H9 (cell line): ENCODE measurements at regions not wholly inside any gene's neighbourhood (a gene's known extent, or its start where the extent isn't known, plus 50 kb on each side); places are given as distances from the start of the nearest gene placed in this dataset.

Experiments
- DNase-seq: peaks from one replicate; pipeline ENCODE4 v3.0.0-alpha.2; 2017
- H2AFZ ChIP-seq: one replicate; pipeline ENCODE4 v1.6.1; 2013; ENCODE audit warnings: mild to moderate bottlenecking, low read length, control low read depth, moderate library complexity
- H2AK5ac ChIP-seq: 2 replicates; pipeline ENCODE4 v1.6.1; 2013; ENCODE audit warnings: low read length, control low read depth, mixed read lengths; ENCODE audit not compliant: insufficient read length
- H2BK120ac ChIP-seq: one replicate; pipeline ENCODE4 v1.6.1; 2013; ENCODE audit warnings: low read depth, mild to moderate bottlenecking, low read length, control low read depth, inconsistent platforms; ENCODE audit not compliant: poor library complexity, severe bottlenecking
- H2BK12ac ChIP-seq: 2 replicates; pipeline ENCODE4 v1.6.1; 2013; ENCODE audit warnings: low read length, control low read depth, mixed read lengths, low read depth; ENCODE audit not compliant: insufficient read length
- H2BK15ac ChIP-seq: 2 replicates; pipeline ENCODE4 v1.6.1; 2013; ENCODE audit warnings: low read depth, low read length, control low read depth
- H2BK20ac ChIP-seq: one replicate; pipeline ENCODE4 v1.6.1; 2013; ENCODE audit warnings: low read depth, mild to moderate bottlenecking, low read length, control low read depth, inconsistent platforms; ENCODE audit not compliant: poor library complexity, severe bottlenecking
- H2BK5ac ChIP-seq: 2 replicates; pipeline ENCODE4 v1.6.1; 2013; ENCODE audit warnings: low read length, control low read depth, mixed read lengths; ENCODE audit not compliant: insufficient read length
- H3K14ac ChIP-seq: 2 replicates; pipeline ENCODE4 v1.6.1; 2013; ENCODE audit warnings: low read length, control low read depth; ENCODE audit not compliant: insufficient read depth
- H3K18ac ChIP-seq: 2 replicates; pipeline ENCODE4 v1.6.1; 2013; ENCODE audit warnings: low read depth, mild to moderate bottlenecking, mixed read lengths, low read length, control low read depth; ENCODE audit not compliant: insufficient read length
- H3K23ac ChIP-seq: 2 replicates; pipeline ENCODE4 v1.6.1; 2013; ENCODE audit warnings: low read length, control low read depth, mixed read lengths, low read depth; ENCODE audit not compliant: insufficient read length
- H3K23me2 ChIP-seq: 2 replicates; pipeline ENCODE4 v1.6.1; 2013; ENCODE audit warnings: low read depth, mild to moderate bottlenecking, mixed read lengths, low read length, control low read depth; ENCODE audit not compliant: insufficient read length, poor library complexity, severe bottlenecking
- H3K27ac ChIP-seq: 2 replicates; pipeline ENCODE4 v1.5.1; 2013; ENCODE audit warnings: low read length, control low read depth, mixed read lengths, low read depth; ENCODE audit not compliant: insufficient read length
- H3K27me3 ChIP-seq: 2 replicates; pipeline ENCODE4 v1.6.1; 2013; ENCODE audit warnings: low read length, control low read depth, inconsistent platforms; ENCODE audit not compliant: insufficient read depth
- H3K4ac ChIP-seq: 2 replicates; pipeline ENCODE4 v1.6.1; 2013; ENCODE audit warnings: low read depth, mild to moderate bottlenecking, control low read depth, inconsistent platforms, low read length, moderate library complexity
- H3K4me1 ChIP-seq: 2 replicates; pipeline ENCODE4 v1.6.1; 2013; ENCODE audit warnings: low read length, control low read depth, inconsistent platforms; ENCODE audit not compliant: insufficient read depth
- H3K4me2 ChIP-seq: 2 replicates; pipeline ENCODE4 v1.6.1; 2013; ENCODE audit warnings: low read length, control low read depth, mixed read lengths; ENCODE audit not compliant: insufficient read length, insufficient read depth
- H3K56ac ChIP-seq: 2 replicates; pipeline ENCODE4 v1.6.1; 2013; ENCODE audit warnings: low read depth, mild to moderate bottlenecking, mixed read lengths, low read length, control low read depth; ENCODE audit not compliant: insufficient read length
- H3K79me1 ChIP-seq: 2 replicates; pipeline ENCODE4 v1.6.1; 2013; ENCODE audit warnings: low read depth, mild to moderate bottlenecking, moderate library complexity, low read length, control low read depth, inconsistent platforms; ENCODE audit not compliant: insufficient read depth, poor library complexity, severe bottlenecking
- H3K79me2 ChIP-seq: 2 replicates; pipeline ENCODE4 v1.6.1; 2013; ENCODE audit warnings: low read length, control low read depth, inconsistent platforms; ENCODE audit not compliant: insufficient read depth
- H3K9ac ChIP-seq: 2 replicates; pipeline ENCODE4 v1.6.1; 2013; ENCODE audit warnings: low read length, control low read depth, mixed read lengths; ENCODE audit not compliant: insufficient read length; ENCODE audit errors: extremely low read depth
- H3K9me3 ChIP-seq: one replicate; pipeline ENCODE4 v1.6.1; 2013; ENCODE audit warnings: low read depth, low read length, inconsistent platforms; ENCODE audit not compliant: control insufficient read depth
- H3T11ph ChIP-seq: one replicate; pipeline ENCODE4 v1.6.1; 2013; ENCODE audit warnings: mild to moderate bottlenecking, low read length, control low read depth, inconsistent platforms
- H4K20me1 ChIP-seq: one replicate; pipeline ENCODE4 v1.6.1; 2013; ENCODE audit not compliant: control insufficient read depth, insufficient read length, insufficient read depth
- H4K5ac ChIP-seq: 2 replicates; pipeline ENCODE4 v1.6.1; 2013; ENCODE audit warnings: low read depth, mild to moderate bottlenecking, mixed read lengths, low read length, control low read depth; ENCODE audit not compliant: insufficient read length
- H4K8ac ChIP-seq: replicated peaks from 2 replicates; pipeline ENCODE4 v1.6.1; 2013; ENCODE audit warnings: low read length, control low read depth, mixed read lengths, low read depth; ENCODE audit not compliant: insufficient read length
- H4K91ac ChIP-seq: 2 replicates; pipeline ENCODE4 v1.6.1; 2013; ENCODE audit warnings: low read depth, mild to moderate bottlenecking, moderate library complexity, mixed read lengths, low read length, control low read depth; ENCODE audit not compliant: insufficient read length
- H3K27ac Mint-ChIP-seq, 3 experiments: 2 replicates in 2 of 3; 3 replicates in 1 of 3; pipeline ENCODE4 v1.8.0; 2020 to 2021; ENCODE audit warnings: mixed read lengths in 3 of 3, mild to moderate bottlenecking in 1 of 3, moderate library complexity in 1 of 3
- H3K27me3 Mint-ChIP-seq: 2 replicates; pipeline ENCODE4 v1.8.0; 2021; ENCODE audit warnings: low read depth, mild to moderate bottlenecking, moderate library complexity, mixed read lengths
- H3K36me3 Mint-ChIP-seq, 3 experiments: 2 replicates in 2 of 3; 3 replicates in 1 of 3; pipeline ENCODE4 v1.8.0; 2020 to 2021; ENCODE audit warnings: low read depth in 3 of 3, mixed read lengths in 3 of 3; ENCODE audit not compliant: insufficient read depth in 1 of 3
- H3K4me1 Mint-ChIP-seq, 2 experiments: 2 replicates each; pipeline ENCODE4 v1.8.0; 2020; ENCODE audit warnings: mixed read lengths in 2 of 2
- H3K4me3 Mint-ChIP-seq, 2 experiments: 2 replicates in 1 of 2; 3 replicates in 1 of 2; pipeline ENCODE4 v1.8.0; 2020 to 2021; ENCODE audit warnings: mild to moderate bottlenecking in 2 of 2, mixed read lengths in 2 of 2, moderate library complexity in 1 of 2
- H3K9me3 Mint-ChIP-seq, 2 experiments: 2 replicates in 1 of 2; 3 replicates in 1 of 2; pipeline ENCODE4 v1.8.0; 2020; ENCODE audit warnings: mild to moderate bottlenecking in 2 of 2, mixed read lengths in 2 of 2, moderate library complexity in 1 of 2
- WGBS: extraction: QIAGEN DNeasy Blood & Tissue Kit; methylation state at CpG from one replicate; pipeline ENCODE4 v1.1.7; 2013; ENCODE audit warnings: missing lambda C conversion rate, low lambda C conversion rate, mixed read lengths; ENCODE audit not compliant: insufficient read length; ENCODE audit errors: extremely low coverage; 5-methylcytosine and 5-hydroxymethylcytosine counted together
- TF ChIP-seq, protein P1 (sequence below): fragments of 200-600 bp; sonication (generic); conservative IDR thresholded peaks from 3 replicates; pipeline ENCODE4 v1.8.0; 2021; ENCODE audit warnings: antibody characterized with exemption, mild to moderate bottlenecking

DNA sequence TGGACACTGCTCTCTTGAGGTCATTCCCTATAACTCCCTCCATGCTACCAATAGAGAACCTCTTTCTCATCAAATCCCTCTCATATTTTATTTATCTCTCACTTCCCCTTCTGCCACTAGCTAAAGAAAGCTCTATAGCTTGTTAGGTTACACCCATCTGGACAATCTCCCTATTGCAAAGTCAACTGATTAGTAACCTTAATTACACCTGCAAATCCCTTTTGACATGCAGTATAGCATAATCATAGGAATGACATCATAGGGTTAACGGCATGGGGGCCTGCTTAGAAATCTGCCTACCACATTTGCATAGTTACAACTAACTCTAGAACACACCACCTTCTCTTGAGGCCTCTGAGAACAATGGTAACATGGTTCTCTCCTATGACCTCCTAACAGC lies 181.2 kb downstream of the EMP1 start:
- H3T11ph ChIP-seq = no peak overlapping the region
- no peak overlapping the region for H4K8ac ChIP-seq
- Mint-ChIP-seq H3K9me3 (peaks cover 9 to 10% of the 10 kb centered on the region in 2 experiments; a peak in 4 of 5 replicates), H3K4me1 (peaks cover 9 to 14% of the 10 kb centered on the region in 2 experiments), H3K36me3 (peaks cover 0 to 13% (median 2%) of the 10 kb centered on the region in 3 experiments; a peak in 3 of 7 replicates), H3K27me3 (peaks cover 4% of the 10 kb centered on the region), H3K4me3 (no peak overlapping the region), H3K27ac (no peak overlapping the region)
- H3K4me1 ChIP-seq = no peaks in the 10 kb centered on the region; the same call in 1 of the 2 replicates
- H3K79me1 ChIP-seq = no peaks in the 10 kb centered on the region
- no peaks in the 10 kb centered on the region for H4K20me1 ChIP-seq
- H3K18ac ChIP-seq = no peak overlapping the region
- H3K4ac ChIP-seq = no peak overlapping the region
- DNase-seq = no peak
- H3K23me2 ChIP-seq = no peaks in the 10 kb centered on the region
- H2BK20ac ChIP-seq = no peak overlapping the region
- H2AK5ac ChIP-seq = no peak overlapping the region
- H2BK12ac ChIP-seq = no peak overlapping the region
- no peak overlapping the region for H3K27ac ChIP-seq
- H2AFZ ChIP-seq = no peak overlapping the region
- no CpG with 5 or more reads among the region's 1 CpG for WGBS
- H2BK120ac ChIP-seq = no peak overlapping the region
- H2BK5ac ChIP-seq = no peak overlapping the region
- TF ChIP-seq, protein P1, sequence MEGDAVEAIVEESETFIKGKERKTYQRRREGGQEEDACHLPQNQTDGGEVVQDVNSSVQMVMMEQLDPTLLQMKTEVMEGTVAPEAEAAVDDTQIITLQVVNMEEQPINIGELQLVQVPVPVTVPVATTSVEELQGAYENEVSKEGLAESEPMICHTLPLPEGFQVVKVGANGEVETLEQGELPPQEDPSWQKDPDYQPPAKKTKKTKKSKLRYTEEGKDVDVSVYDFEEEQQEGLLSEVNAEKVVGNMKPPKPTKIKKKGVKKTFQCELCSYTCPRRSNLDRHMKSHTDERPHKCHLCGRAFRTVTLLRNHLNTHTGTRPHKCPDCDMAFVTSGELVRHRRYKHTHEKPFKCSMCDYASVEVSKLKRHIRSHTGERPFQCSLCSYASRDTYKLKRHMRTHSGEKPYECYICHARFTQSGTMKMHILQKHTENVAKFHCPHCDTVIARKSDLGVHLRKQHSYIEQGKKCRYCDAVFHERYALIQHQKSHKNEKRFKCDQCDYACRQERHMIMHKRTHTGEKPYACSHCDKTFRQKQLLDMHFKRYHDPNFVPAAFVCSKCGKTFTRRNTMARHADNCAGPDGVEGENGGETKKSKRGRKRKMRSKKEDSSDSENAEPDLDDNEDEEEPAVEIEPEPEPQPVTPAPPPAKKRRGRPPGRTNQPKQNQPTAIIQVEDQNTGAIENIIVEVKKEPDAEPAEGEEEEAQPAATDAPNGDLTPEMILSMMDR = no peak
- H4K91ac ChIP-seq = no peak overlapping the region
- H3K27me3 ChIP-seq = no peaks in the 10 kb centered on the region
- H3K23ac ChIP-seq = no peak overlapping the region
- no peaks in the 10 kb centered on the region for H3K79me2 ChIP-seq
- no peak overlapping the region for H3K56ac ChIP-seq
- no peaks in the 10 kb centered on the region for H3K9me3 ChIP-seq
- H3K9ac ChIP-seq = no peak overlapping the region
- H4K5ac ChIP-seq = no peak overlapping the region
- H3K14ac ChIP-seq = no peak overlapping the region
- H3K4me2 ChIP-seq = no peak overlapping the region
- H2BK15ac ChIP-seq = no peak overlapping the region
